CD14-positive monocyte (primary cell): ENCODE measurements at regions not wholly inside any gene's neighbourhood (a gene's known extent, or its start where the extent isn't known, plus 50 kb on each side); places are given as distances from the start of the nearest gene placed in this dataset.

Source experiments
- DNase-seq, 3 donors: peaks; one replicate each; pipeline ENCODE4 v3.0.0-alpha.2; 2011 to 2022
- H2AFZ ChIP-seq: 2 replicates; pipeline ENCODE4 v1.6.0; 2012; ENCODE audit warnings: mild to moderate bottlenecking, low read depth, low read length, inconsistent platforms; ENCODE audit not compliant: insufficient read depth, poor library complexity, severe bottlenecking
- H3K27ac ChIP-seq, 2 donors: 1 replicate in 1 of 2; 2 replicates in 1 of 2; pipeline ENCODE4 v1.5.1; 2012 to 2013; ENCODE audit warnings: low read length in 2 of 2, control low read depth in 1 of 2, inconsistent platforms in 1 of 2, low read depth in 1 of 2, mild to moderate bottlenecking in 1 of 2
- H3K27me3 ChIP-seq, 2 donors: one replicate each; pipeline versions ENCODE4 v1.6.0 to v1.6.1; 2011 to 2013; ENCODE audit warnings: low read length in 2 of 2; ENCODE audit not compliant: control insufficient read depth in 2 of 2, insufficient read depth in 2 of 2
- H3K36me3 ChIP-seq, 2 donors: replicated peaks in 1 of 2; 1 replicate in 1 of 2; 2 replicates in 1 of 2; pipeline versions ENCODE4 v1.5.1 to v1.6.1; 2012 to 2013; ENCODE audit warnings: low read length in 2 of 2, control low read depth in 1 of 2, inconsistent platforms in 1 of 2, mild to moderate bottlenecking in 1 of 2; ENCODE audit not compliant: insufficient read depth in 2 of 2, control insufficient read depth in 1 of 2
- H3K4me1 ChIP-seq, 2 donors: 1 replicate in 1 of 2; 2 replicates in 1 of 2; pipeline versions ENCODE4 v1.5.1 to v1.6.1; 2012 to 2013; ENCODE audit warnings: low read length in 2 of 2, control low read depth in 1 of 2, inconsistent platforms in 1 of 2, mild to moderate bottlenecking in 1 of 2, moderate library complexity in 1 of 2; ENCODE audit not compliant: insufficient read depth in 2 of 2, control insufficient read depth in 1 of 2
- H3K4me2 ChIP-seq: replicated peaks from 2 replicates; pipeline ENCODE3; 2012; ENCODE audit warnings: low read length, moderate library complexity, mild to moderate bottlenecking; ENCODE audit not compliant: poor library complexity, severe bottlenecking; ENCODE audit errors: extremely low read depth
- H3K4me3 ChIP-seq, 3 experiments: fragments of 200-600 bp in 1 of 3; sonication (generic) in 1 of 3; replicated peaks in 1 of 3; 1 replicate in 2 of 3; 2 replicates in 1 of 3; pipeline ENCODE4 v1.5.1; 2011 to 2013; ENCODE audit warnings: low read length in 3 of 3, mild to moderate bottlenecking in 3 of 3, control low read depth in 2 of 3, low read depth in 2 of 3, inconsistent platforms in 1 of 3, moderate library complexity in 1 of 3
- H3K79me2 ChIP-seq: 2 replicates; pipeline ENCODE4 v1.6.0; 2012; ENCODE audit warnings: mild to moderate bottlenecking, control low read depth, inconsistent platforms, low read length, moderate library complexity; ENCODE audit not compliant: insufficient read depth
- H3K9ac ChIP-seq: 2 replicates; pipeline ENCODE4 v1.6.0; 2017; ENCODE audit warnings: low read length, mild to moderate bottlenecking; ENCODE audit not compliant: insufficient read depth, poor library complexity, severe bottlenecking
- H3K9me3 ChIP-seq, 2 donors: replicated peaks in 1 of 2; 1 replicate in 1 of 2; 2 replicates in 1 of 2; pipeline versions ENCODE4 v1.5.1 to v1.6.1; 2012 to 2013; ENCODE audit warnings: low read length in 2 of 2, control low read depth in 1 of 2; ENCODE audit not compliant: control insufficient read depth in 1 of 2, insufficient read depth in 1 of 2
- H4K20me1 ChIP-seq: 2 replicates; pipeline ENCODE4 v1.6.0; 2012; ENCODE audit warnings: mild to moderate bottlenecking, low read length, control low read depth, moderate library complexity; ENCODE audit not compliant: insufficient read depth
- H3K27ac Mint-ChIP-seq, 7 donors: one replicate each; pipeline ENCODE4 v1.8.0; 2020; ENCODE audit warnings: mild to moderate bottlenecking in 7 of 7, mixed read lengths in 7 of 7, moderate library complexity in 6 of 7, inconsistent platforms in 2 of 7
- H3K27me3 Mint-ChIP-seq, 3 donors: one replicate each; pipeline ENCODE4 v1.8.0; 2021 to 2022; ENCODE audit warnings: low read depth in 3 of 3, mild to moderate bottlenecking in 3 of 3, mixed read lengths in 3 of 3, moderate library complexity in 3 of 3, inconsistent platforms in 1 of 3
- H3K36me3 Mint-ChIP-seq, 2 donors: one replicate each; pipeline ENCODE4 v1.8.0; 2020; ENCODE audit warnings: mixed read lengths in 2 of 2, inconsistent platforms in 1 of 2, mild to moderate bottlenecking in 1 of 2
- H3K4me1 Mint-ChIP-seq: one replicate; pipeline ENCODE4 v1.8.0; 2020; ENCODE audit warnings: mild to moderate bottlenecking, mixed read lengths
- H3K4me3 Mint-ChIP-seq, 2 donors: one replicate each; pipeline ENCODE4 v1.8.0; 2020; ENCODE audit warnings: mild to moderate bottlenecking in 2 of 2, mixed read lengths in 2 of 2, moderate library complexity in 1 of 2
- H3K9me3 Mint-ChIP-seq, 7 donors: one replicate each; pipeline ENCODE4 v1.8.0; 2020 to 2022; ENCODE audit warnings: mixed read lengths in 7 of 7, mild to moderate bottlenecking in 6 of 7, moderate library complexity in 6 of 7, inconsistent platforms in 2 of 7
- CTCF ChIP-seq: fragments of 200-600 bp; IDR thresholded peaks from one replicate; pipeline ENCODE4 v1.8.0; 2022; ENCODE audit warnings: antibody characterized with exemption, mild to moderate bottlenecking
- WGBS: methylation state at CpG from one replicate; pipeline ENCODE4 v1.1.5; 2013; ENCODE audit warnings: missing lambda C conversion rate; ENCODE audit not compliant: insufficient coverage; 5-methylcytosine and 5-hydroxymethylcytosine counted together
- intact Hi-C, 2 donors: fragments of 100-400 bp; cut with micrococcal nuclease; formaldehyde crosslinking; loops; one replicate each; pipeline versions ENCODE4 v1.15.0 to v1.15.1; 2023

GRCh38 chr2:156046900-156047299, 285.6 kb downstream of the NR4A2 start:
- H3K79me2 ChIP-seq = no peaks in the 10 kb centered on the region
- H3K4me1 ChIP-seq = no peaks in the 10 kb centered on the region
- no peaks in the 10 kb centered on the region for H3K27me3 ChIP-seq
- DNase-seq = no peak
- intact Hi-C loops = no loop called here
- H3K4me3 ChIP-seq = no peak overlapping the region
- H2AFZ ChIP-seq = no peak overlapping the region
- peaks cover 8 to 9% of the 10 kb centered on the region in 2 donors for H3K9me3 ChIP-seq
- WGBS = no CpG with 5 or more reads among the region's 2 CpGs
- no peak overlapping the region for H3K9ac ChIP-seq
- no peak for TF ChIP-seq CTCF
- Mint-ChIP-seq H3K9me3 (peaks cover 6 to 13% (median 7%) of the 10 kb centered on the region in 7 donors), H3K36me3 (no peaks in the 10 kb centered on the region), H3K27ac (no peak overlapping the region), H3K4me3 (no peak overlapping the region), H3K27me3 (peaks cover 0 to 2% (median 2%) of the 10 kb centered on the region in 3 donors), H3K4me1 (no peaks in the 10 kb centered on the region)
- H3K4me2 ChIP-seq = no peak overlapping the region
- H3K27ac ChIP-seq = no peak overlapping the region
- H3K36me3 ChIP-seq = no peaks in the 10 kb centered on the region
- H4K20me1 ChIP-seq = no peaks in the 10 kb centered on the region

- H2AFZ ChIP-seq = no peak overlapping the region
Observed at GRCh38 chr2:156042895-156043294, 289.6 kb downstream of the NR4A2 start.

More at GRCh38 chr2:156042895-156043294, 289.6 kb downstream of the NR4A2 start:
- Histone ChIP-seq H3K27me3 (no peaks in the 10 kb centered on the region), H4K20me1 (no peaks in the 10 kb centered on the region), H3K79me2 (no peaks in the 10 kb centered on the region), H3K27ac (no peak overlapping the region), H3K4me1 (no peaks in the 10 kb centered on the region), H3K4me3 (no peak overlapping the region), H3K36me3 (no peaks in the 10 kb centered on the region), H3K9ac (no peak overlapping the region), H3K4me2 (no peak overlapping the region), H3K9me3 (peaks cover 7 to 8% of the 10 kb centered on the region in 2 donors)
- TF ChIP-seq CTCF = no peak
- no peak overlapping the region for H3K27ac Mint-ChIP-seq
- H3K9me3 Mint-ChIP-seq = peaks cover 7 to 16% (median 9%) of the 10 kb centered on the region in 7 donors
- H3K36me3 Mint-ChIP-seq = no peaks in the 10 kb centered on the region
- peaks cover 3 to 5% (median 4%) of the 10 kb centered on the region in 3 donors for H3K27me3 Mint-ChIP-seq
- no peaks in the 10 kb centered on the region for H3K4me1 Mint-ChIP-seq
- intact Hi-C loops = no loop called here
- DNase-seq = no peak
- no peak overlapping the region for H3K4me3 Mint-ChIP-seq
